ENCODE measurements at regions not wholly inside any gene's neighbourhood (a gene's known extent, or its start where the extent isn't known, plus 50 kb on each side); places are given as distances from the start of the nearest gene placed in this dataset.
A peak's percentile ranks its signal among the peaks of the same experiment; 100 is the strongest.

DNA sequence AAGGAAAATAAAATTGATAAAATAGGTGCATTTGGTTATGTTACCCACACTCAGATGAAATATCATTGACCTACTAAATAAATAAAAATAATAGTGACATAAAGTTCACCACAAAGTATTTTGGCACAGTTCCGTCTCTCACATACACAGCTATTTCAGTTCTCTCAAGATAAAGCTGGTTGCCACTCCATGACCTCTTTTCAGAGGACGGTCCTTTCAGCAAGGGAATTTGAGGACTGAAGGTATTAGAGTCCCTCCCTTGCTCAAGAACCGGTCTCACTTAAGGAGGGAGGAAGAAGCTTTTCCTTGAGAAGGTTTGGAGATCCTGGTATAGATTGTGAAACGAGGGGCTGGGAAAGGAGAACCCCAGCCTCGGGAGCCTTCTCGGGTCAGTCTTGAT, 285.5 kb upstream of the CFAP20DC start:
- no peak overlapping the region for H3K27ac ChIP-seq
- DNase-seq, result no peak
- peak in 1 of 2 donors; percentile 30 for ATAC-seq (ENCODE audit: low FRiP score in 2 of 2)
- H3K9me3 ChIP-seq, result no peaks in the 10 kb centered on the region
- TF ChIP-seq, protein P1, sequence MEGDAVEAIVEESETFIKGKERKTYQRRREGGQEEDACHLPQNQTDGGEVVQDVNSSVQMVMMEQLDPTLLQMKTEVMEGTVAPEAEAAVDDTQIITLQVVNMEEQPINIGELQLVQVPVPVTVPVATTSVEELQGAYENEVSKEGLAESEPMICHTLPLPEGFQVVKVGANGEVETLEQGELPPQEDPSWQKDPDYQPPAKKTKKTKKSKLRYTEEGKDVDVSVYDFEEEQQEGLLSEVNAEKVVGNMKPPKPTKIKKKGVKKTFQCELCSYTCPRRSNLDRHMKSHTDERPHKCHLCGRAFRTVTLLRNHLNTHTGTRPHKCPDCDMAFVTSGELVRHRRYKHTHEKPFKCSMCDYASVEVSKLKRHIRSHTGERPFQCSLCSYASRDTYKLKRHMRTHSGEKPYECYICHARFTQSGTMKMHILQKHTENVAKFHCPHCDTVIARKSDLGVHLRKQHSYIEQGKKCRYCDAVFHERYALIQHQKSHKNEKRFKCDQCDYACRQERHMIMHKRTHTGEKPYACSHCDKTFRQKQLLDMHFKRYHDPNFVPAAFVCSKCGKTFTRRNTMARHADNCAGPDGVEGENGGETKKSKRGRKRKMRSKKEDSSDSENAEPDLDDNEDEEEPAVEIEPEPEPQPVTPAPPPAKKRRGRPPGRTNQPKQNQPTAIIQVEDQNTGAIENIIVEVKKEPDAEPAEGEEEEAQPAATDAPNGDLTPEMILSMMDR (IDR thresholded peaks at IDR 0.05), result no peak
- no peak for TF ChIP-seq EP300 (IDR thresholded peaks at IDR 0.05)
- TF ChIP-seq POLR2A (IDR thresholded peaks at IDR 0.05), result no peak
- TF ChIP-seq POLR2AphosphoS5 (IDR thresholded peaks at IDR 0.05), result no peak
- H3K27me3 ChIP-seq, result no peaks in the 10 kb centered on the region
- H3K4me1 ChIP-seq, result peaks cover 0 to 16% (median 4%) of the 10 kb centered on the region in 4 donors
- H3K4me3 ChIP-seq, result no peak overlapping the region
- 36 to 69% methylated on average over 6 of the region's 6 CpGs for WGBS, 2 donors
- no peaks in the 10 kb centered on the region for H3K36me3 ChIP-seq

DNA sequence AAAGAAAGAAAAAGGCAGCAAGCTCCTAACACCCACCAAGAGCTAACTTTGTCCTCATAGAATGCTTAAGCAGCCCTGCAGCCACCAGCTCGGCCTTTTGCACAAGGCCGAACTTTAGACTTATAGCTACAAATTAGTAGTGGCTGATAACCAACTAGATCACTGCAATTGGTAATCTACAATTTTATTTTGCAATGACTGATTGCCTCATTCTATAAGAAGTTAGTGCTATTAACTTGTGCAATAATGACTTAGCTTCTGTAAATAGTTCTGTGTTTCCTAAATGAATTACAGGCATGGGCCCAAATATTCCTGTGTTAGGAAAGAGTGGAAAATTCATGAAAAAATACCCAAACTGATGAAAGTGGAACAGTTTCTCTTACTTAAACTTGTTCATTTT, 284.8 kb upstream of the CFAP20DC start:
- 36 to 48% methylated on average over 2 of the region's 2 CpGs for WGBS, 2 donors
- no peaks in the 10 kb centered on the region for H3K27me3 ChIP-seq
- DNase-seq (no peak), ATAC-seq (ENCODE audit: low FRiP score in 2 of 2) (no peak)
- peak in 1 of 4 donors; percentile 48 for TF ChIP-seq EP300 (IDR thresholded peaks at IDR 0.05)
- TF ChIP-seq POLR2A (IDR thresholded peaks at IDR 0.05), result no peak
- no peaks in the 10 kb centered on the region for H3K36me3 ChIP-seq
- H3K9me3 ChIP-seq, result no peaks in the 10 kb centered on the region
- no peak overlapping the region for H3K4me3 ChIP-seq
- H3K27ac ChIP-seq, result no peak overlapping the region
- peaks cover 0 to 16% (median 4%) of the 10 kb centered on the region in 4 donors for H3K4me1 ChIP-seq

DNA sequence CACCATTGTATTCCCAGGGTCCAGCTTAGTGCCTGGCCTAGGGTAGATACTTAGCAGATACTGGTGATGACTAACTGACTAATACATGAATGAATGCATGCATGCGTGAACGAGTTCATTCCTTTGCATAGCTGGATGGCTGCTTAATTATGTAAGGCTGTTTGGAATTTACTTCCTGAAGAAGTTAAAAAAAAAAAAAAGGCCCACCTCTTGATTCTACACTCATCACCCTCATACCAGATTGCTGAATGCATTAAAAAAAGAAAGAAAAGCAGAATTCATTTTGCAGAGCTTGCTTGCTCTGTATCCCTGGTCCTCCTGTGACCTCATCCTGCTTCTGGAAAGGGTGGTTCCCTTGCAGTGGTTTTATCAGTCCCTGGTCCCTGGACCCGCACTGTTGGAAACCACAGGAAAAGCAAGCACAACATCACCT, 277.6 kb upstream of the CFAP20DC start:
- TF ChIP-seq, protein P1 (IDR thresholded peaks at IDR 0.05), result no peak
- no peak for TF ChIP-seq EP300 (IDR thresholded peaks at IDR 0.05)
- no peak for TF ChIP-seq POLR2A (IDR thresholded peaks at IDR 0.05)
- TF ChIP-seq POLR2AphosphoS5 (IDR thresholded peaks at IDR 0.05), result no peak
- DNase-seq, result no peak
- 76 to 80% methylated on average over 3 of the region's 3 CpGs for WGBS, 2 donors

DNA sequence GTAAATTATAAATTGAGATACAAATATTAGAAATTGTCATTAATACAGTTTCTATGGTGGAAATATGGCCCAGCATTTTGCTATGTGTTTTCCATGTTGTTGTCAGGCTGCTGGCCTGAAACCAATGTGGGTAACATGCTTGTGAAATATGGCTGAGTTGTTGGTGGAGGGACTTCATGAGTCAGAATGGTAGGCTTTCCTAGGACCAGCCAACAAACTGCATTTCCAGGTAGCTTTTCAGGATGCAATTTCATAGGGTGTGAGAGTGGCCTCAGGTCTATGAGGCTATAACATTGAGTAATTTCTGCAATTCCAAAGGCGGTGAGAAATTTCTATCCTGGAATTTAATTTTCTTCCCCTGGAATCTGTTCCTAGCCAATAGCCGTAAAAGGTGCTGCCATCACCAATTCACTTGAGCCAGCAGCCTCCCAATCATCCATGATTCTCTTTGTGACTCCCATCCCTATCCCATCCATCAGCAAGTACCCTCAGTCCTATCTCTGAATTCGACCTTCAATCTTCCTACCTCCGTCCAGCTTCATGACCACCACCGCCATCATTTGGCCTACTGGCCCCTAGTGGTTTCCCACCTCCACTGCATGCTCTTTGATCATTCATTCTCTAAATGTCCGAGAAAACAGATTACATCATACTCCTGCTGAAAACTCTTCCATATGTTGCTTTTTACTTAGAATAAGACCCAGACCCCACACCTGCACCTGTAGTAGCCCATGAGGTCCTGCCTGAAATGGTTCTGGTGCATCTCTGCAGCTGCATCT, 276.6 kb upstream of the CFAP20DC start:
- H3K27ac ChIP-seq, result no peak overlapping the region
- no peaks in the 10 kb centered on the region for H3K9me3 ChIP-seq
- DNase-seq (no peak), ATAC-seq (ENCODE audit: low FRiP score in 2 of 2) (no peak)
- H3K4me3 ChIP-seq, result no peak overlapping the region
- no peaks in the 10 kb centered on the region for H3K27me3 ChIP-seq
- TF ChIP-seq POLR2AphosphoS5 (IDR thresholded peaks at IDR 0.05) (no peak), EP300 (IDR thresholded peaks at IDR 0.05) (no peak), POLR2A (IDR thresholded peaks at IDR 0.05) (no peak)
- TF ChIP-seq, protein P1 (IDR thresholded peaks at IDR 0.05), result no peak
- H3K4me1 ChIP-seq, result no peaks in the 10 kb centered on the region
- H3K36me3 ChIP-seq, result no peaks in the 10 kb centered on the region
- WGBS, 2 donors, result 93 to 97% methylated on average over 6 of the region's 6 CpGs

More for the DNA sequence above, 277.6 kb upstream of the CFAP20DC start:
- H3K36me3 ChIP-seq, result no peaks in the 10 kb centered on the region
- no peaks in the 10 kb centered on the region for H3K9me3 ChIP-seq
- no peak for ATAC-seq (ENCODE audit: low FRiP score in 2 of 2)
- H3K4me1 ChIP-seq, result no peaks in the 10 kb centered on the region
- no peak overlapping the region for H3K27ac ChIP-seq
- H3K27me3 ChIP-seq, result no peaks in the 10 kb centered on the region
- H3K4me3 ChIP-seq, result no peak overlapping the region

DNA sequence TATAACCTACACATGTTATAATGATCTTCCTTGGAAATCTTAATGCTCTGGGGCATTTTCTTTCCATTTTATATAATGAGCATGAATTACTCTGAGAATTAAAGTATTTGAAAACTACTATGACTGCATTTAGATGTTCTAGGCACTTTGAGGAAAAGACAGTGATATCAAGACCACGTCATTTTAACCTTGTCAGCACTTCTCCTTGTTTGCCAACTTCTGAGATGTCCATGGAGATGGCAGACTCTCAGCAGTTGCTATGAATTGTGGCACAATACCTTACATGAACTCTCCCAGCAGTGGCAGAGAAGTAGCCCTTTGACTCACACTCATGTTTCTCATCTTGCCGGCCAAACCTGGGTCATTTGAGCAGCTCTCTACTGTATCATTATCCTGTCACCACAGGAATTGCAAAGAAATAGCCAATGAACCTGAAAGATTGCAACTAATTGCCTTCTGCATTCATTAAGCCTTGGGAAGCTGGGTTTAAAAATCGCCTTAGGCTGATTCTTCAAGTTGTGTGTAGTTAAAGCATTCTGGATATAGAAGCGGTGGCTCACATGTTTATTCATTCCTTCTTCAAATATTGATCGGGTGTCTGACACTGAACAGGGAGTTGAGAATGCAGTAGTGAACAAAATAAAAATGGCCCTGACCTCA, 272.2 kb upstream of the CFAP20DC start:
- H3K36me3 ChIP-seq, result no peaks in the 10 kb centered on the region
- no peak overlapping the region for H3K27ac ChIP-seq
- ATAC-seq (ENCODE audit: low FRiP score in 2 of 2) (no peak), DNase-seq (no peak)
- H3K27me3 ChIP-seq, result no peaks in the 10 kb centered on the region
- H3K4me1 ChIP-seq, result peaks cover 0 to 12% (median 7%) of the 10 kb centered on the region in 4 donors
- no peak overlapping the region for H3K4me3 ChIP-seq
- H3K9me3 ChIP-seq, result no peaks in the 10 kb centered on the region
- 86 to 93% methylated on average over 5 of the region's 5 CpGs for WGBS, 2 donors
- TF ChIP-seq, protein P1 (IDR thresholded peaks at IDR 0.05), result no peak
- TF ChIP-seq POLR2A (IDR thresholded peaks at IDR 0.05) (no peak), POLR2AphosphoS5 (IDR thresholded peaks at IDR 0.05) (no peak), EP300 (IDR thresholded peaks at IDR 0.05) (no peak)
